ENCODE measurements at regions not wholly inside any gene's neighbourhood (a gene's known extent, or its start where the extent isn't known, plus 50 kb on each side); places are given as distances from the start of the nearest gene placed in this dataset.

- H3K4me1 ChIP-seq (replicated peaks), result no peaks in the 10 kb centered on the region
- 93% methylated on average over 5 of the region's 5 CpGs for WGBS
- intact Hi-C loops (cut with DNase I), result no loop called here
- no peak overlapping the region for H3K4me3 ChIP-seq
- H3K27ac ChIP-seq, result no peak overlapping the region
- no peaks in the 10 kb centered on the region for H3K36me3 ChIP-seq
- H3K27me3 ChIP-seq (replicated peaks; ENCODE audit: insufficient read depth), result no peaks in the 10 kb centered on the region
- no peaks in the 10 kb centered on the region for H3K9me3 ChIP-seq
- no peak for DNase-seq (ENCODE audit: low spot score)
- TF ChIP-seq POLR2AphosphoS5 (IDR thresholded peaks at IDR 0.05), result no peak
- no peak for TF ChIP-seq POLR2A (IDR thresholded peaks at IDR 0.05)
- TF ChIP-seq, protein P1, sequence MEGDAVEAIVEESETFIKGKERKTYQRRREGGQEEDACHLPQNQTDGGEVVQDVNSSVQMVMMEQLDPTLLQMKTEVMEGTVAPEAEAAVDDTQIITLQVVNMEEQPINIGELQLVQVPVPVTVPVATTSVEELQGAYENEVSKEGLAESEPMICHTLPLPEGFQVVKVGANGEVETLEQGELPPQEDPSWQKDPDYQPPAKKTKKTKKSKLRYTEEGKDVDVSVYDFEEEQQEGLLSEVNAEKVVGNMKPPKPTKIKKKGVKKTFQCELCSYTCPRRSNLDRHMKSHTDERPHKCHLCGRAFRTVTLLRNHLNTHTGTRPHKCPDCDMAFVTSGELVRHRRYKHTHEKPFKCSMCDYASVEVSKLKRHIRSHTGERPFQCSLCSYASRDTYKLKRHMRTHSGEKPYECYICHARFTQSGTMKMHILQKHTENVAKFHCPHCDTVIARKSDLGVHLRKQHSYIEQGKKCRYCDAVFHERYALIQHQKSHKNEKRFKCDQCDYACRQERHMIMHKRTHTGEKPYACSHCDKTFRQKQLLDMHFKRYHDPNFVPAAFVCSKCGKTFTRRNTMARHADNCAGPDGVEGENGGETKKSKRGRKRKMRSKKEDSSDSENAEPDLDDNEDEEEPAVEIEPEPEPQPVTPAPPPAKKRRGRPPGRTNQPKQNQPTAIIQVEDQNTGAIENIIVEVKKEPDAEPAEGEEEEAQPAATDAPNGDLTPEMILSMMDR (IDR thresholded peaks at IDR 0.05), result no peak
These were observed 248.0 kb downstream of the CASP12 start for GRCh38 chr11:104650234-104650633.

DNA sequence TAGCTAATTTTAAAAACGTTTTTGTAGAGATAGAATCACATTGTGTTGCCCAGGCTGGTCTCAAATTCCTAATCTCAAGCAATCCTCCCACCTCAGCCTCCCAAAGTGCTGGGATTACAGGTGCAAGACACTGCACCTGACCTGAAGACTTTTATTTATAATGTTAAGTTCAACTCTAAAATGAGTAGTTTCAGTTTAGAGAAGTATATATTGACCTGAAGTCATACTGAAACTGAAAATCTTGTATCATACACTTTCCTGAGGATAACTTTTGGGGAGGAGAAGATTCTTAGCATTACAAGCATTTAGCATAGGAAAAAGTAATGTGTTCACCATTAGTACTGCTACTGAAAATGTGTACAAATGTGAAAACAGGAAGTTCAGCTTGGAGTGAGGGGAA is 249.3 kb downstream of the CASP12 start:
- intact Hi-C loops (cut with DNase I), result no loop called here
- H3K9me3 ChIP-seq, result no peaks in the 10 kb centered on the region
- DNase-seq (ENCODE audit: low spot score), result no peak
- no peaks in the 10 kb centered on the region for H3K4me1 ChIP-seq (replicated peaks)
- H3K27ac ChIP-seq, result no peak overlapping the region
- 38% methylated on average over 1 of the region's 1 CpG for WGBS
- no peak for TF ChIP-seq POLR2A (IDR thresholded peaks at IDR 0.05)
- TF ChIP-seq, protein P1 (IDR thresholded peaks at IDR 0.05), result no peak
- TF ChIP-seq POLR2AphosphoS5 (IDR thresholded peaks at IDR 0.05), result no peak
- H3K4me3 ChIP-seq, result no peak overlapping the region
- no peaks in the 10 kb centered on the region for H3K36me3 ChIP-seq
- no peaks in the 10 kb centered on the region for H3K27me3 ChIP-seq (replicated peaks; ENCODE audit: insufficient read depth)

DNA sequence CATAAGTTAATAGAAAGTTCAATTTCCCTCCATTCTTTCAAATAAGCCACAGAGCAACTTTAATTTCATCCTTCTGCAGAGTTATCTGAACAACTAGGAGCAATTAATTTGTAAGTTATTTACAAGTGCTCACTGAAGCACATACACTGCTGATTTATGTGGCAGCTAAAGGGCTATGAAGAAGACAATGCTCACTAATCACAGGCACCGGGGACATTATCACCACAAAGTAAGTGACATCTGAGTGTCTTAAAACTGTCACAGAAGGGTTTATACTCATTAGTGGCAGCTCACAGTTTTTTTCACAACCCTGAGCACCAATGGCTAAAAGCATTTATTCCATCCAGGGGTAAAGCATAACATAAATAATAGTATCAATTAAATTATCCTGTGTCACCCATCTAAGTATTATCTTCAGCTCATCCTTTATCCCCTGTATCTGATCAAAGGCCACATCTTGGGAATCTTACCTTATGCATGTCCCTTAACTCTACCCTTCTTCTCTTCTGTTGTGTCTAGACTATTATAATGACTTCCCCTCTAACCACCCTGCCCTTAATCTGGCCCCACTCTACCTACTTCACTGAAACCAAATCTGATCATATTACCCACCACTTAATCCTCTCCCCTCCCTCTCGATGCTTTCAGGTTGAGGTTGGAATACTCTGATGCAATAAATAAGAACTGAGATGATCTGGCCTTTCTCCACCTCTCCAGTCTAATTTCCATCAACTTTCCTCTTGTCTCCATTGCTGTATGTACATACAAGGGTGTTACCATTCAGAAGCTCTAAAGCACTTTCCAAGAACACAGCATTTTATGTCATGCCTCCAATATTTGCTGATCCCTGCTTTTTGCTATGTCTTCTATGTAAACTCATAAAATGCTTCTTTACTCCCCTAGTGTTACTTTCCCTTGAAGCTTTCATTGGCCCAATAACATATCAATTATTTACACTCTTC is 252.7 kb downstream of the CASP12 start:
- intact Hi-C loops (cut with DNase I), result no loop called here
- no peaks in the 10 kb centered on the region for H3K9me3 ChIP-seq
- H3K36me3 ChIP-seq, result no peaks in the 10 kb centered on the region
- H3K27me3 ChIP-seq (replicated peaks; ENCODE audit: insufficient read depth), result no peaks in the 10 kb centered on the region
- TF ChIP-seq POLR2AphosphoS5 (IDR thresholded peaks at IDR 0.05) (no peak), POLR2A (IDR thresholded peaks at IDR 0.05) (no peak)
- TF ChIP-seq, protein P1 (IDR thresholded peaks at IDR 0.05), result no peak
- no peak overlapping the region for H3K4me3 ChIP-seq
- no peaks in the 10 kb centered on the region for H3K4me1 ChIP-seq (replicated peaks)
- no peak overlapping the region for H3K27ac ChIP-seq
- DNase-seq (ENCODE audit: low spot score), result no peak
- 57% methylated on average over 2 of the region's 2 CpGs for WGBS

DNA sequence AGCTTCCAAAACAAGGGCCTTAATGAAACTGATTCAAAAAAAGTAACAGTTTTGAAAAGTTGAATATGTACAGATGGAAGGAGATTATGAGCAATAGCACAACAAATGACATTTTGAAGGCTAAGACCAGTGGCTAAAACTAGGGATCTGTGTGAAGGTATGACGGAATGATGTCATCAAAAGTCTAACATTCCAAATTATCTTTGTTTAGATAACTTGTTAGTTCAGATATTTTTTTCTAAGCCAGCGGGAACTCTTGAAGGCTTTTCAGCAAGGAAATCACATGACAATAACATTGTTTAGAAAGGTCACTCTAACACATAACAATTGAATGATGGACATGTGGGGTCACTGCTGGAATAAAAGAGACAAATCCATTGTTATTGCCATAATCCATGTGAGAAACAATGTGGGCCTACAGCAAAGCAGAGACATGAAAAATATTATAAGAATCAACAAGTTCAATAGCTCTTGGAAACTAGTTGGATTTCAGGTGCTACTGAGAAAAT is 260.5 kb downstream of the CASP12 start:
- no peaks in the 10 kb centered on the region for H3K27me3 ChIP-seq (replicated peaks; ENCODE audit: insufficient read depth)
- TF ChIP-seq POLR2A (IDR thresholded peaks at IDR 0.05) (no peak), POLR2AphosphoS5 (IDR thresholded peaks at IDR 0.05) (no peak)
- TF ChIP-seq, protein P1 (IDR thresholded peaks at IDR 0.05), result no peak
- H3K4me3 ChIP-seq, result no peak overlapping the region
- no peaks in the 10 kb centered on the region for H3K36me3 ChIP-seq
- no peak overlapping the region for H3K27ac ChIP-seq
- no peaks in the 10 kb centered on the region for H3K9me3 ChIP-seq
- intact Hi-C loops (cut with DNase I), result no loop called here
- 92% methylated on average over 2 of the region's 2 CpGs for WGBS
- no peak for DNase-seq (ENCODE audit: low spot score)
- H3K4me1 ChIP-seq (replicated peaks), result no peaks in the 10 kb centered on the region

DNA sequence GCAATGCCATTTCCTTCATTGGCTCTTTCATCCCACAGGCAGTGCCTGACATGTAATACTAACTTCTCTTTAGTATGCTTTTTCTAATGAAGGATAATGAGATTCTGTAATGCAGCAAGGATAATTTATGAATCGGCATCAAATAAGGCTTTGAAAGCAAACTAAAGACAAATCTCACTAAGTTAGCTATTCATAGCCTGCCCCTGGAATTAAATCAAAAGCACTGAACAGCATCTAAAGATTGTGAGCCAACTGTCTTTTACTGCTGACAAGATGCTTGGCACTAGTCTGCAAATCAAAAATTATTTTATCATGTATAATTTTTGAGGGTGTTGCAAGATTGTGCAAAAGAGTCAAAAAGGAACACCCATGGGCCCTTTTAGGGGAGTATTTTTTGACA is 265.0 kb downstream of the CASP12 start:
- Histone ChIP-seq H3K4me1 (replicated peaks) (no peaks in the 10 kb centered on the region), H3K9me3 (no peaks in the 10 kb centered on the region), H3K27me3 (replicated peaks; ENCODE audit: insufficient read depth) (no peaks in the 10 kb centered on the region), H3K36me3 (no peaks in the 10 kb centered on the region), H3K27ac (no peak overlapping the region), H3K4me3 (no peak overlapping the region)
- intact Hi-C loops (cut with DNase I), result no loop called here
- TF ChIP-seq, protein P1 (IDR thresholded peaks at IDR 0.05), result no peak
- TF ChIP-seq POLR2A (IDR thresholded peaks at IDR 0.05) (no peak), POLR2AphosphoS5 (IDR thresholded peaks at IDR 0.05) (no peak)
- 69% methylated on average over 1 of the region's 1 CpG for WGBS
- no peak for DNase-seq (ENCODE audit: low spot score)
